ENCODE measurements at regions not wholly inside any gene's neighbourhood (a gene's known extent, or its start where the extent isn't known, plus 50 kb on each side); places are given as distances from the start of the nearest gene placed in this dataset.

GRCh38 chr4:12414181-12414812 is 985.6 kb upstream of the HS3ST1 start:
- Mint-ChIP-seq H3K4me1 (no peaks in the 10 kb centered on the region), H3K9me3 (peaks cover 6% of the 10 kb centered on the region), H3K27me3 (ENCODE audit: insufficient read depth) (no peaks in the 10 kb centered on the region), H3K4me3 (no peak overlapping the region), H3K27ac (no peak overlapping the region), H3K36me3 (ENCODE audit: low read depth) (no peaks in the 10 kb centered on the region)
- Histone ChIP-seq H3K4me3 (ENCODE audit: low read length) (no peak overlapping the region), H3K27me3 (ENCODE audit: control insufficient read depth, insufficient read depth, low read length, poor library complexity, severe bottlenecking) (no peaks in the 10 kb centered on the region), H3K9ac (ENCODE audit: extremely low read depth, low read length, poor library complexity, severe bottlenecking) (no peak overlapping the region), H3K4me1 (ENCODE audit: control insufficient read depth, insufficient read depth, low read length) (no peaks in the 10 kb centered on the region), H3K27ac (ENCODE audit: low read depth, low read length) (no peak overlapping the region), H3K9me3 (ENCODE audit: control insufficient read depth, low read length) (no peaks in the 10 kb centered on the region), H3K36me3 (ENCODE audit: control insufficient read depth, insufficient read depth, low read length) (no peaks in the 10 kb centered on the region)
- TF ChIP-seq CTCF (conservative IDR thresholded peaks at IDR 0.05) = no peak
- no peak for DNase-seq
- 94 to 100% methylated on average over 2 to 4 of the region's 4 CpGs for WGBS, 2 experiments (ENCODE audit: insufficient coverage in 1 of 2, insufficient read length in 1 of 2)

GRCh38 chr4:12411072-12411471 is 982.4 kb upstream of the HS3ST1 start:
- no peaks in the 10 kb centered on the region for H3K36me3 ChIP-seq (ENCODE audit: control insufficient read depth, insufficient read depth, low read length)
- TF ChIP-seq CTCF (conservative IDR thresholded peaks at IDR 0.05) = no peak
- H3K9me3 Mint-ChIP-seq = peaks cover 6% of the 10 kb centered on the region
- H3K27me3 Mint-ChIP-seq (ENCODE audit: insufficient read depth) = no peaks in the 10 kb centered on the region
- no peaks in the 10 kb centered on the region for H3K36me3 Mint-ChIP-seq (ENCODE audit: low read depth)
- no peak overlapping the region for H3K27ac Mint-ChIP-seq
- H3K4me1 ChIP-seq (ENCODE audit: control insufficient read depth, insufficient read depth, low read length) = no peaks in the 10 kb centered on the region
- no peaks in the 10 kb centered on the region for H3K9me3 ChIP-seq (ENCODE audit: control insufficient read depth, low read length)
- no peak overlapping the region for H3K4me3 Mint-ChIP-seq
- no peaks in the 10 kb centered on the region for H3K4me1 Mint-ChIP-seq
- WGBS, 2 experiments (ENCODE audit: insufficient coverage in 1 of 2, insufficient read length in 1 of 2) = 92 to 100% methylated on average over 3 to 4 of the region's 4 CpGs
- H3K4me3 ChIP-seq (ENCODE audit: low read length) = no peak overlapping the region
- no peak overlapping the region for H3K27ac ChIP-seq (ENCODE audit: low read depth, low read length)
- no peak for DNase-seq
- no peaks in the 10 kb centered on the region for H3K27me3 ChIP-seq (ENCODE audit: control insufficient read depth, insufficient read depth, low read length, poor library complexity, severe bottlenecking)
- H3K9ac ChIP-seq (ENCODE audit: extremely low read depth, low read length, poor library complexity, severe bottlenecking) = no peak overlapping the region

- Mint-ChIP-seq H3K4me3 (no peak overlapping the region), H3K27me3 (ENCODE audit: insufficient read depth) (no peaks in the 10 kb centered on the region), H3K4me1 (peaks cover 2% of the 10 kb centered on the region), H3K27ac (no peak overlapping the region), H3K36me3 (ENCODE audit: low read depth) (no peaks in the 10 kb centered on the region), H3K9me3 (peaks cover 6% of the 10 kb centered on the region)
- WGBS, 2 experiments (ENCODE audit: insufficient coverage in 1 of 2, insufficient read length in 1 of 2) = 87 to 88% methylated on average over 2 to 4 of the region's 4 CpGs
- H3K4me3 ChIP-seq (ENCODE audit: low read length) = no peak overlapping the region
- no peaks in the 10 kb centered on the region for H3K9me3 ChIP-seq (ENCODE audit: control insufficient read depth, low read length)
- H3K9ac ChIP-seq (ENCODE audit: extremely low read depth, low read length, poor library complexity, severe bottlenecking) = no peak overlapping the region
- TF ChIP-seq CTCF (conservative IDR thresholded peaks at IDR 0.05) = no peak
- DNase-seq = no peak
- H3K27ac ChIP-seq (ENCODE audit: low read depth, low read length) = no peak overlapping the region
- H3K36me3 ChIP-seq (ENCODE audit: control insufficient read depth, insufficient read depth, low read length) = no peaks in the 10 kb centered on the region
- no peaks in the 10 kb centered on the region for H3K4me1 ChIP-seq (ENCODE audit: control insufficient read depth, insufficient read depth, low read length)
- no peaks in the 10 kb centered on the region for H3K27me3 ChIP-seq (ENCODE audit: control insufficient read depth, insufficient read depth, low read length, poor library complexity, severe bottlenecking)
Observed at GRCh38 chr4:12409507-12410190, 981.0 kb upstream of the HS3ST1 start.
